HL-60 (cell line): ENCODE measurements at regions not wholly inside any gene's neighbourhood (a gene's known extent, or its start where the extent isn't known, plus 50 kb on each side); places are given as distances from the start of the nearest gene placed in this dataset.

ENCODE experiments used
- DNase-seq, 2 experiments: peaks; one replicate each; pipeline ENCODE4 v3.0.0-alpha.2; 2010 to 2020; ENCODE audit warnings: low read depth in 1 of 2, low spot score in 1 of 2
- H3K27ac ChIP-seq: fragments of 250-450 bp; sonication (Bioruptor Pico); replicated peaks from 2 replicates; pipeline ENCODE4 v1.5.1; 2020; ENCODE audit warnings: mild to moderate bottlenecking, moderate library complexity
- H3K27me3 ChIP-seq: fragments of 250-450 bp; sonication (Bioruptor Pico); 2 replicates; pipeline ENCODE4 v1.5.1; 2021; ENCODE audit warnings: mild to moderate bottlenecking, moderate library complexity; ENCODE audit not compliant: insufficient read depth, poor library complexity, severe bottlenecking
- H3K4me3 ChIP-seq: replicated peaks from 2 replicates; pipeline ENCODE4 v1.5.1; 2011; ENCODE audit warnings: mild to moderate bottlenecking, control low read depth, low read length; ENCODE audit not compliant: insufficient read depth
- CTCF ChIP-seq: IDR thresholded peaks from one replicate; pipeline ENCODE4 v1.5.1; 2011; ENCODE audit warnings: low read length, control low read depth, inconsistent platforms; ENCODE audit not compliant: insufficient read depth
- GABPA ChIP-seq: IDR thresholded peaks from 2 replicates; pipeline ENCODE4 v1.6.1; 2012; ENCODE audit warnings: low read depth
- POLR2AphosphoS5 ChIP-seq: IDR thresholded peaks from 2 replicates; pipeline ENCODE4 v1.6.1; 2012; ENCODE audit warnings: low read depth
- REST ChIP-seq: IDR thresholded peaks from 2 replicates; pipeline ENCODE4 v1.6.1; 2012; ENCODE audit warnings: low read depth; ENCODE audit not compliant: insufficient replicate concordance
- SPI1 ChIP-seq: IDR thresholded peaks from 2 replicates; pipeline ENCODE4 v1.6.1; 2012; ENCODE audit warnings: low read depth, mild to moderate bottlenecking, borderline replicate concordance

DNA sequence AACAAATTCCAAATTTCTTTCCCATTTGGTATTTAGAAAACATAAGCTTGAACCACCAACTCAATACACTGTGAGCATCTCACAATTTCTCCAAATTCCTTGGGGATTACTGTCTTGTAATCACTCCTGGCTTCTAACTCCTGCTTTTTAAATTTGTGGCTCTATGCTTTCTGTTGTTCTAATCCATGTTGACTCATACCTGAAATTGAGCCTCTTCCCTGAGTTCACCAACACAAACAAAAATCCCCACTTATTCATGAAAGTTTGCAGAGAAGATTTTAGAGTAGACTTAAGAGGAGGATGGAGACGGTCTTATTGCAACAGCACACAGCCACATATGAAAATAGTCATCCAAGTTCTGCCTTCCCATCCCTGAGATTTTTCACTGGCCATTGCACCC, 252.5 kb downstream of the PTEN start:
- TF ChIP-seq POLR2AphosphoS5 (no peak), REST (no peak), CTCF (no peak), GABPA (no peak), SPI1 (no peak)
- no peak for DNase-seq
- Histone ChIP-seq H3K27me3 (no peaks in the 10 kb centered on the region), H3K4me3 (no peak overlapping the region), H3K27ac (no peak overlapping the region)

DNA sequence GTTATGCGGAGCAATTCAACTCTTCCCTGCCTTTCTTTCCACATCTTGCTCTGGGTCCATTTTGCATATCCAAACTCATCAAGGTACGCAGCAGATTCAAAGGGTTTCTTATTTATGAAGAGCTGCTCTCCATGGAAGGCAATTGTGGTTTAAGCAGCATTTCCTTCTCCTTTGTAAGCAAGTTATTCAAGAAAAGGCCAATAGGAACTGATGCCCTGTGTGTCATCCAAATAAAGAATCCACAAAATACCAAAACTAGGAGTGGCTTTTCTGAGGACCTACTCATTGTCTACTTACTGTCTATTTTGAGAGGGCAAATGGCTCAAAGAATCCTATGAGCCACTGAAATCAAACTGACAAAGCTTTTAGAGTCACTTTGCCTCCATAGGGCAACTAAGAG, 253.1 kb downstream of the PTEN start:
- no peaks in the 10 kb centered on the region for H3K27me3 ChIP-seq
- H3K27ac ChIP-seq, result peak overlapping the region; percentile 17
- TF ChIP-seq CTCF (no peak), POLR2AphosphoS5 (no peak), GABPA (no peak), SPI1 (no peak), REST (no peak)
- DNase-seq, result peak in 1 of 2 experiments; percentile 20
- no peak overlapping the region for H3K4me3 ChIP-seq

DNA sequence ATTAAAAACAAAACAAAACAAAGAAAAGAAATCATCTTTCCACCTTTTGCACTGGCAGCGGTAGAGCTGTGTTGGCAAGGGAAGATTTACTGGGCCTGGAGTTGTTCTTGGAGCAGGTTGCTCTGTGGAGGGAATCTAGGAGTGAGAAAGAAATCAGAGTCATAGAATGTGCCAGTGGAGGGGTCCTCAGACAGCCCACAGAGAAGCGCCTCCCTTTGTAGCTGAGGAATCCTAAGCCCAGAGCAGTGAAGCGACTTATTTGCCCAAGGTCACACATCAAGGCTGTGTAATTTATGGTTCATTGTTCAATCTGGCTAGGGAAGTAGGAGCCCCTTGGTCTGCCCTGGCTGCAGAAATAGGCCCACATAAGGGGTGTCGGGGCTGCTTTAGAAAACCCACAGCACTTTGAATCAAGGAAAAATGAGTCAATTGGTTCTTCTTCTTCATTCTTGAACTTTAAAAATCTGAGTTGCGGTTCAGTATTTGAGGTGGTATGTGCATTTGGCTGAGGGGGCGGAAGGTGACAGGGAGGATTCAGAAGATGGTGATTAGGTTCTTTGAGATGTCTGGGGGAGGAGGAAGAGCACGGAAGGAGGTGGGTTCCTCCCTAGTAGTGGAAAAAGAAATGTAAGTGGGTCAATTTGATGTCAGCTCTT, 253.7 kb downstream of the PTEN start:
- no peaks in the 10 kb centered on the region for H3K27me3 ChIP-seq
- DNase-seq, result no peak
- TF ChIP-seq GABPA (no peak), POLR2AphosphoS5 (no peak), CTCF (no peak), REST (no peak), SPI1 (no peak)
- H3K4me3 ChIP-seq, result no peak overlapping the region
- peak overlapping the region; percentile 17 for H3K27ac ChIP-seq
